Endodermal cell (in vitro differentiated cells): ENCODE measurements at regions not wholly inside any gene's neighbourhood (a gene's known extent, or its start where the extent isn't known, plus 50 kb on each side); places are given as distances from the start of the nearest gene placed in this dataset.

ENCODE experiments used
- DNase-seq: peaks from one replicate; pipeline ENCODE4 v3.0.0-alpha.2; 2017
- H3K27ac ChIP-seq: 2 replicates; pipeline ENCODE4 v1.5.1; 2013; ENCODE audit warnings: mild to moderate bottlenecking, low read depth, low read length, moderate library complexity
- H3K27me3 ChIP-seq: 2 replicates; pipeline ENCODE4 v1.6.1; 2013; ENCODE audit warnings: mild to moderate bottlenecking, low read length, moderate library complexity; ENCODE audit not compliant: insufficient read depth, control insufficient read depth, poor library complexity, severe bottlenecking
- H3K36me3 ChIP-seq: 2 replicates; pipeline ENCODE4 v1.7.0; 2013; ENCODE audit warnings: mild to moderate bottlenecking, low read length, moderate library complexity; ENCODE audit not compliant: control insufficient read depth, insufficient read depth
- H3K4me1 ChIP-seq: one replicate; pipeline ENCODE4 v1.7.0; 2013; ENCODE audit warnings: low read length; ENCODE audit not compliant: control insufficient read depth, insufficient read depth
- H3K4me3 ChIP-seq: 2 replicates; pipeline ENCODE4 v1.5.1; 2013; ENCODE audit warnings: mild to moderate bottlenecking, low read length, moderate library complexity
- H3K9ac ChIP-seq: 2 replicates; pipeline ENCODE4 v1.6.1; 2013; ENCODE audit warnings: mild to moderate bottlenecking, low read length, moderate library complexity; ENCODE audit not compliant: poor library complexity, severe bottlenecking; ENCODE audit errors: extremely low read depth
- H3K9me3 ChIP-seq: 2 replicates; pipeline ENCODE4 v1.6.1; 2013; ENCODE audit warnings: mild to moderate bottlenecking, low read length, moderate library complexity; ENCODE audit not compliant: control insufficient read depth
- H3K27ac Mint-ChIP-seq: 2 replicates; pipeline ENCODE4 v1.8.0; 2020; ENCODE audit warnings: mixed read lengths
- H3K27me3 Mint-ChIP-seq: 2 replicates; pipeline ENCODE4 v1.8.0; 2021; ENCODE audit warnings: mild to moderate bottlenecking, mixed read lengths; ENCODE audit not compliant: insufficient read depth
- H3K36me3 Mint-ChIP-seq: 2 replicates; pipeline ENCODE4 v1.8.0; 2020; ENCODE audit warnings: low read depth, mixed read lengths
- H3K4me1 Mint-ChIP-seq: 2 replicates; pipeline ENCODE4 v1.8.0; 2020; ENCODE audit warnings: mixed read lengths
- H3K4me3 Mint-ChIP-seq: 2 replicates; pipeline ENCODE4 v1.8.0; 2020; ENCODE audit warnings: mild to moderate bottlenecking, moderate library complexity, mixed read lengths
- H3K9me3 Mint-ChIP-seq: 2 replicates; pipeline ENCODE4 v1.8.0; 2020; ENCODE audit warnings: mild to moderate bottlenecking, mixed read lengths
- CTCF ChIP-seq: fragments of 200-600 bp; sonication (generic); conservative IDR thresholded peaks from 2 replicates; pipeline ENCODE4 v1.5.0; 2021; ENCODE audit warnings: antibody characterized with exemption, mild to moderate bottlenecking
- WGBS, 2 experiments: methylation state at CpG; one replicate each; pipeline versions ENCODE4 v1.1.5 to v1.1.7; 2013; ENCODE audit warnings: missing lambda C conversion rate in 2 of 2, mixed read lengths in 1 of 2; ENCODE audit not compliant: insufficient coverage in 1 of 2, insufficient read length in 1 of 2; 5-methylcytosine and 5-hydroxymethylcytosine counted together

GRCh38 chr12:19074700-19075099, 54.8 kb upstream of the PLEKHA5 start:
- H3K4me3 Mint-ChIP-seq, result no peak overlapping the region
- Histone ChIP-seq H3K27ac (no peak overlapping the region), H3K4me3 (no peak overlapping the region), H3K4me1 (no peaks in the 10 kb centered on the region), H3K9me3 (no peaks in the 10 kb centered on the region), H3K9ac (no peak overlapping the region), H3K36me3 (no peaks in the 10 kb centered on the region), H3K27me3 (no peaks in the 10 kb centered on the region)
- H3K27me3 Mint-ChIP-seq, result no peaks in the 10 kb centered on the region
- 56 to 69% methylated on average over 3 to 4 of the region's 4 CpGs for WGBS, 2 experiments
- no peaks in the 10 kb centered on the region for H3K36me3 Mint-ChIP-seq
- no peaks in the 10 kb centered on the region for H3K4me1 Mint-ChIP-seq
- H3K27ac Mint-ChIP-seq, result no peak overlapping the region
- DNase-seq, result no peak
- TF ChIP-seq CTCF, result no peak
- no peaks in the 10 kb centered on the region for H3K9me3 Mint-ChIP-seq

GRCh38 chr12:19075711-19076340, 53.7 kb upstream of the PLEKHA5 start:
- no peaks in the 10 kb centered on the region for H3K4me1 Mint-ChIP-seq
- no peaks in the 10 kb centered on the region for H3K36me3 Mint-ChIP-seq
- H3K9me3 Mint-ChIP-seq, result no peaks in the 10 kb centered on the region
- Histone ChIP-seq H3K4me1 (no peaks in the 10 kb centered on the region), H3K9ac (no peak overlapping the region), H3K4me3 (no peak overlapping the region), H3K27me3 (no peaks in the 10 kb centered on the region), H3K27ac (no peak overlapping the region), H3K9me3 (no peaks in the 10 kb centered on the region), H3K36me3 (no peaks in the 10 kb centered on the region)
- no peak for TF ChIP-seq CTCF
- no peak overlapping the region for H3K27ac Mint-ChIP-seq
- WGBS, 2 experiments, result 86 to 90% methylated on average over 2 to 3 of the region's 3 CpGs
- no peak overlapping the region for H3K4me3 Mint-ChIP-seq
- no peaks in the 10 kb centered on the region for H3K27me3 Mint-ChIP-seq
- no peak for DNase-seq
